ENCODE measurements at regions not wholly inside any gene's neighbourhood (a gene's known extent, or its start where the extent isn't known, plus 50 kb on each side); places are given as distances from the start of the nearest gene placed in this dataset.

- DNase-seq (ENCODE audit: extremely low read depth, low read depth), result no peak
- TF ChIP-seq CTCF (IDR thresholded peaks at IDR 0.05; ENCODE audit: low read depth, low read length), result no peak
Measured at GRCh38 chr4:182091128-182091527, 152.1 kb upstream of the TENM3 start.

GRCh38 chr4:182093431-182093831 lies 149.8 kb upstream of the TENM3 start:
- no peak for DNase-seq (ENCODE audit: extremely low read depth, low read depth)
- no peak for TF ChIP-seq CTCF (IDR thresholded peaks at IDR 0.05; ENCODE audit: low read depth, low read length)

GRCh38 chr4:182093935-182094334 lies 149.3 kb upstream of the TENM3 start:
- no peak for TF ChIP-seq CTCF (IDR thresholded peaks at IDR 0.05; ENCODE audit: low read depth, low read length)
- DNase-seq (ENCODE audit: extremely low read depth, low read depth), result no peak

GRCh38 chr4:182101618-182102017 lies 141.6 kb upstream of the TENM3 start:
- no peak for DNase-seq (ENCODE audit: extremely low read depth, low read depth)
- TF ChIP-seq CTCF (IDR thresholded peaks at IDR 0.05; ENCODE audit: low read depth, low read length), result no peak

GRCh38 chr4:182102576-182102975 lies 140.6 kb upstream of the TENM3 start:
- TF ChIP-seq CTCF (IDR thresholded peaks at IDR 0.05; ENCODE audit: low read depth, low read length), result no peak
- DNase-seq (ENCODE audit: extremely low read depth, low read depth), result no peak

DNA sequence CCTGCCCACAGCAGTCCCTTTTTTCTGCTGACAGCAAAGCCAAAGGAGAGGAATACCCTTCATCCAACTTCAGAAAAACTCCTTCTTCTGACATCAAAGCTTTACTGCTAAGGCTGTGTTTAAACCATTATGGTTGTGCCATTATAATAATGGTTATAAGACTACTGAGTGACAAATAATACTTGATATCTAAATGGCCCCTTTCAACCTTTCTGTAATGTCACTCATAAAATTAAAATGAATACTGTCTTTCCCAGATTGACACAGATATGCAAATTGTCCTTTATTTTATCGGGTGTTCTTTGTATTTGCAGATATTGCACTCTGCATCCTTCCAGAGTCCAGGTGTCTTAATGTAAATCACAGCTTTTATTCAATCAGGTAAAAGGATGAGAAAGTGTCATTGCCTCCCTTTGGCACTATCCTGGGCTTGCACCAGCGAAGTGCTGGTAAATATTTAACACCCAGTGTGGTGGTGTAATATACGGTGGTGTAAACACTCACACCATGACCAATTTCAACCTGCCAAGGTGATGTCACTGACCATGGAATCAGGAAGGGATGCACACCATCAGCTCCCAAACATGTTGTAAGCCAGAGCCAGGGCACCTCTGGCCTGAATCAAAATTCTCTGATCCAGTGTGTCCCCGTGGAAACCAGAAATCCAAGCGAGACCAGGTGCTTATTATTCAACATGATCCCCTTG lies 139.4 kb upstream of the TENM3 start:
- no peak for TF ChIP-seq CTCF (IDR thresholded peaks at IDR 0.05; ENCODE audit: low read depth, low read length)
- no peak for DNase-seq (ENCODE audit: extremely low read depth, low read depth)

DNA sequence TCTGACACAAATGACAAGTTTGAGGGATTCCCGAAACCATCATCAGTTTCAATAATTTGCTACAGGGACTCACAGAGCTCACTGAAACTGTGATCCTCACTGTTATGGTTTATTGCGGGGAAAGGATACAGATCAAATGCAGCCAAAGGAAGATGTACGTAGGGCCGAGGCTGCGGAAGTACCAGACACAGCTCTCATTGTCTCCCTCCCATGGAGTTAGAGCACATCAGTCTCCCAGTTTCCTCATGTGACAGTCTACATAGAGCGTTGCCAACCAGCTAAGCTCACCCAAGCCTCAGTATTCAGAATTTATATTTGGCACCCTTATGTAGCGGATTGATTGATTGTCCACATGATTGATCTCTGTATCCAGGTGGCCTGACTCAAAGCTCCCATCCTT lies 137.8 kb upstream of the TENM3 start:
- no peak for DNase-seq (ENCODE audit: extremely low read depth, low read depth)
- no peak for TF ChIP-seq CTCF (IDR thresholded peaks at IDR 0.05; ENCODE audit: low read depth, low read length)
